Tibial nerve (tissue), 4 donors: ENCODE measurements at regions not wholly inside any gene's neighbourhood (a gene's known extent, or its start where the extent isn't known, plus 50 kb on each side); places are given as distances from the start of the nearest gene placed in this dataset.

Source experiments
- EP300 ChIP-seq, 2 donors: sonication (generic); formaldehyde crosslinking; IDR thresholded peaks; one replicate each; pipeline ENCODE4 v1.6.1; 2017; ENCODE audit warnings: antibody characterized with exemption in 2 of 2, mild to moderate bottlenecking in 1 of 2
- POLR2A ChIP-seq, 2 donors: fragments of 450-650 bp; IDR thresholded peaks; one replicate each; pipeline ENCODE4 v1.6.1; 2017; ENCODE audit warnings: antibody characterized with exemption in 2 of 2, mild to moderate bottlenecking in 2 of 2, moderate library complexity in 2 of 2
- TF ChIP-seq, protein P1 (sequence below), 5 experiments: fragments of 200-600 bp in 3 of 5; fragments of 450-650 bp in 2 of 5; sonication (generic) in 3 of 5; IDR thresholded peaks; one replicate each; pipeline ENCODE4 v1.5.1; 2016 to 2019; ENCODE audit warnings: antibody characterized with exemption in 5 of 5, mild to moderate bottlenecking in 3 of 5, moderate library complexity in 2 of 5

DNA sequence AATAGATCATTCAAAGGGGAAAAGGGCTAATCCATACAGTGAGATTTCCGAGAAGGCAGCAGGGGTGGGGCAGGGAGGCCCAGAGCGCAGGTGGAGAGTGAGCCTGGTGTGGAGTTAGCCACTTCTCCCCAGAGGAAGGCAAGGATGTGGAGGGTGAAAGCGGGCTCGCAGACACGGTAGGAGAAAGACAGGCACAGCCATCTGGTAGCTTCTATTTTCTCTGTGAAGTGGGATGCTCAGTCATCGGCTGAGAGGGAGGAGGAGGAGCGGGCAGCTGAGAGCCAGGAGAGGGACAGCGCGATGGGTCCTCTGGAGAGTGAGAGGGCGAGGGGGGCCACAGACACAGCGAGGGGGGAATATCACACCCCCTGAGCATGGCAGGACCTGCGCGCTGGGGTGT, 153.3 kb upstream of the NDUFV2 start:
- TF ChIP-seq, protein P1, sequence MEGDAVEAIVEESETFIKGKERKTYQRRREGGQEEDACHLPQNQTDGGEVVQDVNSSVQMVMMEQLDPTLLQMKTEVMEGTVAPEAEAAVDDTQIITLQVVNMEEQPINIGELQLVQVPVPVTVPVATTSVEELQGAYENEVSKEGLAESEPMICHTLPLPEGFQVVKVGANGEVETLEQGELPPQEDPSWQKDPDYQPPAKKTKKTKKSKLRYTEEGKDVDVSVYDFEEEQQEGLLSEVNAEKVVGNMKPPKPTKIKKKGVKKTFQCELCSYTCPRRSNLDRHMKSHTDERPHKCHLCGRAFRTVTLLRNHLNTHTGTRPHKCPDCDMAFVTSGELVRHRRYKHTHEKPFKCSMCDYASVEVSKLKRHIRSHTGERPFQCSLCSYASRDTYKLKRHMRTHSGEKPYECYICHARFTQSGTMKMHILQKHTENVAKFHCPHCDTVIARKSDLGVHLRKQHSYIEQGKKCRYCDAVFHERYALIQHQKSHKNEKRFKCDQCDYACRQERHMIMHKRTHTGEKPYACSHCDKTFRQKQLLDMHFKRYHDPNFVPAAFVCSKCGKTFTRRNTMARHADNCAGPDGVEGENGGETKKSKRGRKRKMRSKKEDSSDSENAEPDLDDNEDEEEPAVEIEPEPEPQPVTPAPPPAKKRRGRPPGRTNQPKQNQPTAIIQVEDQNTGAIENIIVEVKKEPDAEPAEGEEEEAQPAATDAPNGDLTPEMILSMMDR (IDR thresholded peaks at IDR 0.05) = no peak
- TF ChIP-seq POLR2A (IDR thresholded peaks at IDR 0.05) (no peak), EP300 (IDR thresholded peaks at IDR 0.05) (no peak)
